ENCODE measurements at regions not wholly inside any gene's neighbourhood (a gene's known extent, or its start where the extent isn't known, plus 50 kb on each side); places are given as distances from the start of the nearest gene placed in this dataset.
"Not testable (repeated sequence)": the region's sequence is repeated elsewhere in the genome, so short reads cannot be mapped to it uniquely, and the experiment has no call there.

- ChIA-PET POLR2A (no interaction called here), CTCF (interaction anchor here (0.6 kb wide), 1 partner anchor 682 kb away, joined by 4 read pairs; no protein-coding TSS in a partner anchor)
These were observed 359.0 kb downstream of the HS3ST1 start for GRCh38 chr4:11069581-11070211.

GRCh38 chr4:11069083-11069482, 359.6 kb downstream of the HS3ST1 start:
- ChIA-PET CTCF (interaction anchor here (0.6 kb wide), 1 partner anchor 683 kb away, joined by 4 read pairs; no protein-coding TSS in a partner anchor), POLR2A (no interaction called here)

- POLR2A ChIA-PET, CTCF ChIA-PET: not testable (repeated sequence)
These were observed 362.1 kb downstream of the HS3ST1 start for GRCh38 chr4:11066584-11066983.

- POLR2A ChIA-PET, CTCF ChIA-PET: not testable (repeated sequence)
These were observed 368.1 kb downstream of the HS3ST1 start for GRCh38 chr4:11060637-11061036.

GRCh38 chr4:11054937-11055336, 370.4 kb upstream of the CLNK start:
- POLR2A ChIA-PET, CTCF ChIA-PET: not testable (repeated sequence)

GRCh38 chr4:11053601-11054220, 369.1 kb upstream of the CLNK start:
- CTCF ChIA-PET: no interaction called here
- POLR2A ChIA-PET: no interaction called here

GRCh38 chr4:11051181-11051580, 366.6 kb upstream of the CLNK start:
- CTCF ChIA-PET: no interaction called here
- POLR2A ChIA-PET: no interaction called here

- ChIA-PET CTCF (no interaction called here), POLR2A (no interaction called here)
These were observed 366.2 kb upstream of the CLNK start for GRCh38 chr4:11050766-11051165.

- POLR2A ChIA-PET: no interaction called here
- CTCF ChIA-PET: no interaction called here
These were observed 364.4 kb upstream of the CLNK start for GRCh38 chr4:11049001-11049400.

GRCh38 chr4:11042760-11043159, 358.2 kb upstream of the CLNK start:
- ChIA-PET POLR2A (no interaction called here), CTCF (no interaction called here)

GRCh38 chr4:11039634-11040131, 355.1 kb upstream of the CLNK start:
- ChIA-PET CTCF (no interaction called here), POLR2A (no interaction called here)

GRCh38 chr4:11038926-11039325, 354.4 kb upstream of the CLNK start:
- ChIA-PET CTCF (no interaction called here), POLR2A (no interaction called here)

GRCh38 chr4:11037637-11038036, 353.1 kb upstream of the CLNK start:
- ChIA-PET POLR2A (no interaction called here), CTCF (interaction anchor here (0.7 kb wide), 1 partner anchor 377 kb away, joined by 3 read pairs; no protein-coding TSS in a partner anchor)

- ChIA-PET POLR2A (no interaction called here), CTCF (no interaction called here)
These were observed 343.8 kb upstream of the CLNK start for GRCh38 chr4:11028334-11028733.

GRCh38 chr4:11021333-11021732, 336.8 kb upstream of the CLNK start:
- ChIA-PET CTCF (no interaction called here), POLR2A (no interaction called here)

GRCh38 chr4:11019451-11020240, 335.1 kb upstream of the CLNK start:
- POLR2A ChIA-PET: no interaction called here

GRCh38 chr4:11014199-11014598, 329.6 kb upstream of the CLNK start:
- ChIA-PET POLR2A (no interaction called here), CTCF (no interaction called here)

More at GRCh38 chr4:11019451-11020240, 335.1 kb upstream of the CLNK start:
- CTCF ChIA-PET: no interaction called here

- ChIA-PET POLR2A (no interaction called here), CTCF (no interaction called here)
These were observed 328.6 kb upstream of the CLNK start for GRCh38 chr4:11013094-11013664.

- POLR2A ChIA-PET: no interaction called here
- CTCF ChIA-PET: no interaction called here
These were observed 326.7 kb upstream of the CLNK start for GRCh38 chr4:11011249-11011648.

GRCh38 chr4:11010624-11011023, 326.1 kb upstream of the CLNK start:
- ChIA-PET CTCF (no interaction called here), POLR2A (no interaction called here)

- CTCF ChIA-PET: no interaction called here
- POLR2A ChIA-PET: no interaction called here
These were observed 324.7 kb upstream of the CLNK start for GRCh38 chr4:11009281-11009680.
